Renal cortical epithelial cell (primary cell): ENCODE measurements at regions not wholly inside any gene's neighbourhood (a gene's known extent, or its start where the extent isn't known, plus 50 kb on each side); places are given as distances from the start of the nearest gene placed in this dataset.

Source experiments
- DNase-seq: peaks from one replicate; pipeline ENCODE4 v3.0.0-alpha.2; 2011; ENCODE audit warnings: low read depth

GRCh38 chr3:31423482-31423881 lies 109.2 kb upstream of the STT3B start:
- peak; percentile 96 for DNase-seq

GRCh38 chr3:31425401-31425800 lies 107.3 kb upstream of the STT3B start:
- no peak for DNase-seq

GRCh38 chr3:31427623-31428022 lies 105.1 kb upstream of the STT3B start:
- no peak for DNase-seq

- no peak for DNase-seq
Measured at GRCh38 chr3:31431321-31431720, 101.4 kb upstream of the STT3B start.

- DNase-seq = peak; percentile 81
Measured at GRCh38 chr3:31432897-31433678, 99.6 kb upstream of the STT3B start.

- no peak for DNase-seq
Measured at GRCh38 chr3:31433679-31433992, 99.1 kb upstream of the STT3B start.

GRCh38 chr3:31434819-31435218 lies 97.9 kb upstream of the STT3B start:
- no peak for DNase-seq

GRCh38 chr3:31436830-31437229 lies 95.9 kb upstream of the STT3B start:
- DNase-seq = no peak

GRCh38 chr3:31438742-31439141 lies 94.0 kb upstream of the STT3B start:
- DNase-seq = no peak

GRCh38 chr3:31439890-31440750 lies 92.6 kb upstream of the STT3B start:
- no peak for DNase-seq

- no peak for DNase-seq
Measured at GRCh38 chr3:31440878-31441277, 91.8 kb upstream of the STT3B start.

- no peak for DNase-seq
Measured at GRCh38 chr3:31442755-31443154, 90.0 kb upstream of the STT3B start.

GRCh38 chr3:31444220-31445142 lies 88.2 kb upstream of the STT3B start:
- DNase-seq = no peak

- DNase-seq = no peak
Measured at GRCh38 chr3:31445701-31446100, 87.0 kb upstream of the STT3B start.

GRCh38 chr3:31448035-31448881 lies 84.5 kb upstream of the STT3B start:
- peak; percentile 26 for DNase-seq

GRCh38 chr3:31448882-31449243 lies 83.9 kb upstream of the STT3B start:
- no peak for DNase-seq

- DNase-seq = no peak
Measured at GRCh38 chr3:31449318-31449717, 83.4 kb upstream of the STT3B start.

GRCh38 chr3:31450345-31450744 lies 82.4 kb upstream of the STT3B start:
- DNase-seq = no peak

- DNase-seq = no peak
Measured at GRCh38 chr3:31452495-31453106, 80.1 kb upstream of the STT3B start.

- DNase-seq = no peak
Measured at GRCh38 chr3:31453430-31453829, 79.3 kb upstream of the STT3B start.

- no peak for DNase-seq
Measured at GRCh38 chr3:31455524-31455923, 77.2 kb upstream of the STT3B start.
